ENCODE measurements at regions not wholly inside any gene's neighbourhood (a gene's known extent, or its start where the extent isn't known, plus 50 kb on each side); places are given as distances from the start of the nearest gene placed in this dataset.

DNA sequence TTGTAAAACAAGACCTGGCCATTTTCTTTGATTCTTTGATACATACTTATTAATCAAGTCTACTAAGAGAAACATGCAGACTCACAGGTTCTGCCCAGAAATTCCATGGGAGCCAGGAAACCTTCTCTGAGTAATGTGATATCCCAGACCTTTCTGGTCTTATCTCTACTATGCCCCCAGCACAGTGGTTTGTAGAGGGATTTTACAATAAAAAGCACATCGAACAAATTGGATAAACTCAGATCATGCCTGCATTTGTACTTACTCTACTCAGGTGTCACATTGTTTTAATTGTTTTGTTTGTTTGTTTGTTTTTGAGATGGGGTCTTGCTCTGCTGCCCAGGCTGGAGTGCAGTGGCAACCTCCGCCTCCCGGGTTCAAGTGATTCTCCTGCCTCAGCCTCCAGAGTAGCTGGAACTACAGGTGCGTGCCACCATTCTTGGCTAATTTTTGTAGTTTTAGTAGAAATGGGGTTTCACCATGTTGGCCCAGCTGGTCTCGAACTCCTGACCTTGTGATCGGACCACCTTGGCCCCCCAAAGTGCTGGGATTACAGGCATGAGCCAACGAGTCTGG lies 179.5 kb downstream of the ZNF608 start:
- Mint-ChIP-seq H3K27me3 (peaks cover 1% of the 10 kb centered on the region), H3K4me1 (ENCODE audit: low read depth) (no peaks in the 10 kb centered on the region), H3K36me3 (ENCODE audit: low read depth) (no peaks in the 10 kb centered on the region), H3K4me3 (no peak overlapping the region), H3K9me3 (no peaks in the 10 kb centered on the region), H3K27ac (no peak overlapping the region)
- intact Hi-C loops (cut with micrococcal nuclease): no loop called here

DNA sequence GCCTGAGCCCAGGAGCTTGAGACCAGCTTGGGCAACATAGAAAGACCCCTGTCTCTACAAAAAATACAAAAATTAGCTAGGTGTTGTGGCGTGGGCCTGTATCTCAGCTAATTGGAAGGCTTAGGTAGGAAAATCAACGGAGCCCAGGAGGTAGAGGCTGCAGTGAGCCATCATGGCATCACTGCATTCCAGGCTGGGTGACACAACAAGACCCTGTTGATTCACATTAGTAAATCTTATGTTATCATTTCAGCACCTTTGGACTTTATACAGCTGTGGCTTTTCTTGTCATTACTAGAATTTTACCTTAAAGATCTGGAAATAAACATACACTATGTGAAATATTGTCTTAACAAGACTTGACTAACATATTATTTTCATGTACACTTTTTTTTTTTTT lies 185.0 kb downstream of the ZNF608 start:
- Mint-ChIP-seq H3K9me3 (peaks cover 10% of the 10 kb centered on the region), H3K27ac (no peak overlapping the region), H3K4me3 (no peak overlapping the region), H3K27me3 (no peaks in the 10 kb centered on the region), H3K36me3 (ENCODE audit: low read depth) (no peaks in the 10 kb centered on the region), H3K4me1 (ENCODE audit: low read depth) (no peaks in the 10 kb centered on the region)
- intact Hi-C loops (cut with micrococcal nuclease): no loop called here

DNA sequence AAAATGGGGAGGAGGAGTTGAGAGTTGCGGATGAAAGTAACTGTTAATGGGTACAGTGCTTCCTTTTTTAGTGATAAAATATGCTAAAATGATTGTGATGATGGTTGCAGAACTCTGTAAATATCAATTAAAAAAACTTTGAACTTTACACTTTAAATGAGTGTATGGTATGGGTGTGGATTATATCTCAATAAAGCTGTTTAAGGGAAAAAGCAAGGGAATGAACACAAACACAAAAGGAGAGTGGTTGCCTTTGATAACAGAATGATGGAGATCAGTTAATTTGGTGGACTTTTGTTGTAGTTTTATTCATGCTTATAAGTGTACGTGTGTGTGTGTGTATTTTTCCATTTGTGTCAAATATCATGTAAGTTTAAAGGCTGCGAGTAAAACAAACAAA lies 186.1 kb downstream of the ZNF608 start:
- intact Hi-C loops (cut with micrococcal nuclease): no loop called here
- Mint-ChIP-seq H3K4me3 (no peak overlapping the region), H3K27ac (no peak overlapping the region), H3K4me1 (ENCODE audit: low read depth) (no peaks in the 10 kb centered on the region), H3K27me3 (no peaks in the 10 kb centered on the region), H3K36me3 (ENCODE audit: low read depth) (no peaks in the 10 kb centered on the region), H3K9me3 (peaks cover 18% of the 10 kb centered on the region)

DNA sequence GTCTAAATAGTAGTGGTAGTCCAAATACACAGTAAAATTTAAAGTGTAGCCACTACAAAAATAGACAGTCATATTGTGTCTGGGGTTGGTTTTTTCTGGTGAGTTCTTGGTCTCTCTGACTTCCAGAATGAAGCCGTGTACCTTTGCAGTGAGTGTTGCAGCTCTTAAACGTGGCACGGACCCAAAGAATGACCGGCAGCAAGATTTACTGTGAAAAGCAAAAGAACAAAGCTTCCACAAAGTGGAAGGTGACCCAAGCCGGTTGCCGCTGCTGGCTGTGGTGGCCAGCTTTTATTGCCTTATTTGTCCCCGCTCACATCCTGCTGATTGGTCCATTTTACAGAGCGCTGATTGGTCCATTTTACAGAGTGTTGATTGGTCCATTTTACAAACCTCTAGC lies 188.7 kb downstream of the ZNF608 start:
- Mint-ChIP-seq H3K4me3 (no peak overlapping the region), H3K36me3 (ENCODE audit: low read depth) (no peaks in the 10 kb centered on the region), H3K4me1 (ENCODE audit: low read depth) (no peaks in the 10 kb centered on the region), H3K9me3 (peaks cover 22% of the 10 kb centered on the region), H3K27ac (no peak overlapping the region), H3K27me3 (no peaks in the 10 kb centered on the region)
- intact Hi-C loops (cut with micrococcal nuclease): no loop called here

DNA sequence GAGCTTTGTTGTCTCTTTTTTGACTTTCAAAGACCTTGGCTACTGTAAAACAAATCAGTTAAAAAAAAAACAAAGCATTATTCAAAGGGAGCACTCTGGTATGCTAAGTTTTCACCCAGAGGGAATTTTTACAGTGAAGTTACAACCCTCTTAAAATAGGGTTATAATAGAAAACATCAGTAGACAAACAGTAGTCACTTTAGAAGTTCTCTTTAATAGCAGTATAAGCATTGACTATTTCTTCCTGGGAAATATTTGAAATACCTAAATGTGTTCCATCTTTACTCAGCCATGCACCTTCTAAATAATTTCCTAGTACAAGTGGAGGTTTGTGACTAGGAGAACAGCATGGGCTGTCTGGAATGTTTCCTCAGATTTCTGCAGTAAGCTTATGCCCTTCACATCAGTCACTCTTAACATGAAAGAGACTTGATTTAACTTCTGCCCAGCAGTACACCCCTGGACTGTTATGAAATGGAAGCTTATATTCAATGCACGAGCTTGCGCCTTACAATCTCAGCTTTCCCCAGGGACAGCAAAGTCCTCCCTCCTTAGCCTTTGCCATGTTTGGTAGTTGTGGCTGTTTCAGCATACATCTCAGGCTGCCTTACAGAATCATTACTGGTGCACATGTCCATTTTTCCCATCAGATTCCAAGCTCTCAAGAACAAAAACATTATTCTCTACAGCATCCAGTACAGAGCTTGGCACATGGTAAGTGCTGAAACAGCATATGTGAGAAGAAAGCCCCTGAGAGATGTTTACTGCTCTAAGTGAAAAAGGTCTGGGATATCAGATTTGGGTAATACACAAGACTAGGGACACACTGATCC lies 191.5 kb downstream of the ZNF608 start:
- H3K36me3 Mint-ChIP-seq (ENCODE audit: low read depth): no peaks in the 10 kb centered on the region
- intact Hi-C loops (cut with micrococcal nuclease): no loop called here
- H3K4me1 Mint-ChIP-seq (ENCODE audit: low read depth): no peaks in the 10 kb centered on the region
- H3K4me3 Mint-ChIP-seq: no peak overlapping the region
- H3K9me3 Mint-ChIP-seq: peaks cover 22% of the 10 kb centered on the region
- no peaks in the 10 kb centered on the region for H3K27me3 Mint-ChIP-seq
- H3K27ac Mint-ChIP-seq: no peak overlapping the region

DNA sequence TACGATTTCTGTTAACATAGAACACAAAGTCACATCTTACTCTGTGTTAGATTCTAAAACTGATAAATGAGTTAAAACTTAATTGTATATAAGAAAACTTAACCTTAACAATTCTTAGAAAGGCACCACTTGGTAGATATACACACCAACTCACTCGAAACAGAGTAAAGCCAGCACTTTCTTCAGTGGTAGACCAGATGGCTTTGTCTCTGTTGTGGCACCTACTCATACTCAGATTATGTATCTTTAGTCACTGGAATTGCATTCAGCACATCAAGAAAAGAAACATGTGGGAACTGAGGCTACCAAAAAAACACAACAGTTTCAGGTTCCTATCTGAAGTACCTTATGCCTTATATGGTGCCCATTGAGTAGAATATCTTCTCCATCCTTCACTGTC lies 192.5 kb downstream of the ZNF608 start:
- peaks cover 22% of the 10 kb centered on the region for H3K9me3 Mint-ChIP-seq
- intact Hi-C loops (cut with micrococcal nuclease): no loop called here
- no peaks in the 10 kb centered on the region for H3K4me1 Mint-ChIP-seq (ENCODE audit: low read depth)
- H3K27me3 Mint-ChIP-seq: no peaks in the 10 kb centered on the region
- H3K4me3 Mint-ChIP-seq: no peak overlapping the region
- no peaks in the 10 kb centered on the region for H3K36me3 Mint-ChIP-seq (ENCODE audit: low read depth)
- no peak overlapping the region for H3K27ac Mint-ChIP-seq

DNA sequence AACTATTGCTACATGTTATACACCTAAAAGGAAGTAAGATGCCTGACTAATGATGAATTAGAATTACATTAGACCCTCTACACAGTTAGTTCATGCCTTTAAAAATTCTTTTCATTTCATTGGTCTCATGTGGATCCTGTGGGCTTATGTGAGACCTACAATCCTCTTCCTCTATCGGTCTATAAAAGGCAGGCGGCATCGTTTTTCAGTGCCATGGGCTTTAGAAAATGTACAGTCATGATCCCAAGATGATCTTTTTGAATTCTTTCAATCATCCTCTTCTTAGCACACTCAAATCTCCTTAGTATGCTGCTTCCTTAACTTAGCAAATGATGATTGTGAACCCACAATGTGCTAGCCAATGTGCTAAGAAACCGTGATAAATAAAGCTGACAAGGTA lies 193.9 kb downstream of the ZNF608 start:
- Mint-ChIP-seq H3K4me3 (no peak overlapping the region), H3K4me1 (ENCODE audit: low read depth) (no peaks in the 10 kb centered on the region), H3K36me3 (ENCODE audit: low read depth) (no peaks in the 10 kb centered on the region), H3K27me3 (no peaks in the 10 kb centered on the region), H3K27ac (no peak overlapping the region), H3K9me3 (peaks cover 22% of the 10 kb centered on the region)
- intact Hi-C loops (cut with micrococcal nuclease): no loop called here

DNA sequence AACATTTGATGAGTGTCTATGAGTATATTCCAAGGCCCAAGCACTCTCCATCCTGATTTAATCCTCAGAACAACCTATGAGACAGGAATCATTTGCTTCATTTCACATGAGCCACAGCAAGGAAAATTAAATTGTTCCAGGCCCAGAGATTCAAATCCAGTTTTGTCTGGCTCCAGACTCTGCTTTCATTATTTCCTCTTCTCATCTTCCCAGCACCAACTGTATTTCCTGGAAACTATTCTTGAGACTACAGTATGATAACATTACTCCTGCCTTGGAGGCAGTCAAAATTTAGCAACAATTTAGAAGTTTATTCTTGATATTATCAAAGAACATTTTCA lies 194.5 kb downstream of the ZNF608 start:
- intact Hi-C loops (cut with micrococcal nuclease): no loop called here
- H3K27ac Mint-ChIP-seq: no peak overlapping the region
- H3K27me3 Mint-ChIP-seq: no peaks in the 10 kb centered on the region
- H3K36me3 Mint-ChIP-seq (ENCODE audit: low read depth): no peaks in the 10 kb centered on the region
- peaks cover 17% of the 10 kb centered on the region for H3K9me3 Mint-ChIP-seq
- H3K4me3 Mint-ChIP-seq: no peak overlapping the region
- H3K4me1 Mint-ChIP-seq (ENCODE audit: low read depth): no peaks in the 10 kb centered on the region

DNA sequence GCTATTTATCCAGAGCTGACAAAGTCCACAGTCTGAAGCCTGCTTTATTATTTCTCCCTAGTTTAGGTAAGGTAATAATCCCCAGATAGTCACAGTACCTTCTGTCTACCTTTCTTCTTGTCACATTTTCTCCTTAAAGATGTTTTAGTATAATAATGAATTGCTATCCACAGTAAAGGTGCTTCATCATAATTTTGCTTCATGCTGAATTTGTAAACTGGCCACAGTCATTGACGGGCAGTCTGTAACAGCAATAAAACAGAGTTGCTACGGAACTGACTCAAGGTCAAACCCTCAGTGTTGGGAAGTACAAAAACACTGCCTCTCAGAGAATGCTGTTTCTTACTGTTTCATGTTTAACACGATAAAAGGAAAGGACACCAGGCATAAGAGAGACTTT lies 195.7 kb downstream of the ZNF608 start:
- H3K4me3 Mint-ChIP-seq: no peak overlapping the region
- H3K27me3 Mint-ChIP-seq: no peaks in the 10 kb centered on the region
- H3K27ac Mint-ChIP-seq: no peak overlapping the region
- H3K36me3 Mint-ChIP-seq (ENCODE audit: low read depth): no peaks in the 10 kb centered on the region
- intact Hi-C loops (cut with micrococcal nuclease): no loop called here
- no peaks in the 10 kb centered on the region for H3K4me1 Mint-ChIP-seq (ENCODE audit: low read depth)
- H3K9me3 Mint-ChIP-seq: peaks cover 8% of the 10 kb centered on the region

DNA sequence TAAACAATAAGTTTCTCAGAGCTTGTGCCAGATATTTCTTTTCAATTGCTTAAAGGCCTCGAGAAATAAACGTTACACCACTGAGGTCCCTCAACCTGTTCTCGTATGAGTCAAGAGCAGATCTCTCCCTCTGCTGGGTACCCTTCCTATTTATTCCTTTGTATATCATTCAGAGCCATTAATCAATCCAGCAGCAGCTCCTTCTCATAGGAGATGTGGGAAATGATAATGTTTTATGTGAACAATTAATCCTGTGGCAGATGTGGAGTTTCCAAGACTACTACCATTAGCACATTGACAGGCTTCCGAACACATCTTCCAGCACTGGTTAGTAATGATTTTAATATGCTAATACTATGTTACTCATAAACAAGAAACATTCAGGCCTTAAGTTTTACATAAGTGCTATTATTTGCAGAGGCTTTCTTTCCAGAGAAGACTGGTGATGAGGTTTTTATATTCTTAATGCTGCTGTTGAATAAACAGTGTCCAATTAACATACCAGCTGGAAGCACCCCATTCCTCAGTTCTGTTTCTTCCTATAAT lies 196.5 kb downstream of the ZNF608 start:
- no peaks in the 10 kb centered on the region for H3K4me1 Mint-ChIP-seq (ENCODE audit: low read depth)
- no peaks in the 10 kb centered on the region for H3K36me3 Mint-ChIP-seq (ENCODE audit: low read depth)
- H3K27ac Mint-ChIP-seq: no peak overlapping the region
- H3K4me3 Mint-ChIP-seq: no peak overlapping the region
- intact Hi-C loops (cut with micrococcal nuclease): no loop called here
- no peaks in the 10 kb centered on the region for H3K27me3 Mint-ChIP-seq
- H3K9me3 Mint-ChIP-seq: no peaks in the 10 kb centered on the region

DNA sequence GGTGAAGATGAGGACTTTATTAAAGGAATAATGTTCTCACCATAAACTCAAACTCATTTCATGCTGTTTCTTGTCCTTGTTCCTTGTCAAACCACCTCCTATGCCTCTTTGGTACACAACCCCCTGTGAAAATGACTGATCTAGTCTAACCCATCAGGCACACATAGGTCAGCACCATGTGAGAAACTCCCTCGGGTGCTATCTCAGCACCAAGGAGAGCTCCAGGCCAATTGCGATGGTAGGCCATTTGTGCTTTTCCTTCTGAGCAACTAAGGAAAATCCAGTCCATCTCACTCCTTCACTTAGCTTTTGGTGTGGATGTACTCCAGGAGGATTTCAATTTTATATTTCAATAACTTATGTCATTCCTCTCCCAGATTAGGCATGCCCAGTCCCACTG lies 199.8 kb downstream of the ZNF608 start:
- no peak overlapping the region for H3K27ac Mint-ChIP-seq
- no peaks in the 10 kb centered on the region for H3K36me3 Mint-ChIP-seq (ENCODE audit: low read depth)
- H3K4me3 Mint-ChIP-seq: no peak overlapping the region
- intact Hi-C loops (cut with micrococcal nuclease): no loop called here
- H3K4me1 Mint-ChIP-seq (ENCODE audit: low read depth): no peaks in the 10 kb centered on the region
- H3K27me3 Mint-ChIP-seq: no peaks in the 10 kb centered on the region
- H3K9me3 Mint-ChIP-seq: no peaks in the 10 kb centered on the region

DNA sequence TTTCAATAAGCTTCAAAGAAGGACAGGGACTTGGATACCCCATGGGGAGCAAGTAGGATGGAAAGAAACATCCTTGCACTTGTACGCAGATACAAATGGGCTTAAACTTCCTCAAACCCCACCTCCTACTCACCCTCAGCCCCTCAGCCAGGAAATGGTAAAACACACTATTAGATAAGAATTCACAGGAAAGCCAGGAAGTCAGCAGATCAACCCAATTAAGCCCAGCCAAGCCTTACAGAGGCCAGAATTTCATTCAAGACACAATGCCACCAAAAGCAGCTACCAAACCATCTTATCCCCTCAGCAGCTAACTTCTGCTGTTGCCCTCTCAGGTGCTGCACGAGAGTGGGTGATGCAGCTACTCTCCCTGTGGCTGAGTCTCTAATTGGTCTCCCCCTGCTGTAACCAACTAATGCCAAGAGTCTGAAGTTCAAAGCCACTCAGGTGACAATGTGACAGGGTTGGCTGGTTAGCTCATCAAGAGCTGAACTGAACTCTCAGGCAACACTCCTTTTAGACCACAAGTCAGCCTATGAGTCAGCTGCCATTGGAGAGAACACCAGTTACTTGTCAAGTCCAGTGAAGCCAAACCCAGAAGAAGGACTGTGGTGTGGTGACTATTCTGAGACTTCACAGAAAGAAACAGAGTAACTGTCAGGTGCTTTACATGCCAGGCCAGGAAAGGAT lies 201.9 kb downstream of the ZNF608 start:
- intact Hi-C loops (cut with micrococcal nuclease): no loop called here
- no peaks in the 10 kb centered on the region for H3K27me3 Mint-ChIP-seq
- peaks cover 1% of the 10 kb centered on the region for H3K9me3 Mint-ChIP-seq

DNA sequence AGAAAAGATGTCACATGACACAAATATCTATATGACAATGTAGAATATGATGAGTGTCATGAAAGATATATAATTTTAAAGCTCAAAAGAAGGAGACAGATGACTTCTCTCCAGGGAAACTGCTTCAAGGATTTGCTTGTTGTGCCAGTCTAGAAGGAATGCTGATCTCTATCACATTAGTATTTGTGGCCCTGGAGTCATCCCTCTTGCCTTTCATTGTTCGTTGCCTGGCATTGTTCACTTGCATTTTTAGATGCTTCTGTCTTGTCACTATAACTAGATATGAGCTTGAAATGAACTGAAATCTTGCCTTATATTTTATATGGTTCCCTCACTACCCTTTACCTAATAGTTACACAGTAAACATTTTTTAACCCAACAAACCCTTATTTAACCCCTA lies 207.5 kb downstream of the ZNF608 start:
- intact Hi-C loops (cut with micrococcal nuclease): no loop called here
- H3K36me3 Mint-ChIP-seq (ENCODE audit: low read depth): no peaks in the 10 kb centered on the region
- H3K27me3 Mint-ChIP-seq: no peaks in the 10 kb centered on the region
- H3K4me1 Mint-ChIP-seq (ENCODE audit: low read depth): no peaks in the 10 kb centered on the region
- no peak overlapping the region for H3K27ac Mint-ChIP-seq
- no peak overlapping the region for H3K4me3 Mint-ChIP-seq
- H3K9me3 Mint-ChIP-seq: peaks cover 25% of the 10 kb centered on the region

More for the DNA sequence above, 201.9 kb downstream of the ZNF608 start:
- H3K4me3 Mint-ChIP-seq: no peak overlapping the region
- H3K27ac Mint-ChIP-seq: no peak overlapping the region
- no peaks in the 10 kb centered on the region for H3K36me3 Mint-ChIP-seq (ENCODE audit: low read depth)
- H3K4me1 Mint-ChIP-seq (ENCODE audit: low read depth): no peaks in the 10 kb centered on the region

DNA sequence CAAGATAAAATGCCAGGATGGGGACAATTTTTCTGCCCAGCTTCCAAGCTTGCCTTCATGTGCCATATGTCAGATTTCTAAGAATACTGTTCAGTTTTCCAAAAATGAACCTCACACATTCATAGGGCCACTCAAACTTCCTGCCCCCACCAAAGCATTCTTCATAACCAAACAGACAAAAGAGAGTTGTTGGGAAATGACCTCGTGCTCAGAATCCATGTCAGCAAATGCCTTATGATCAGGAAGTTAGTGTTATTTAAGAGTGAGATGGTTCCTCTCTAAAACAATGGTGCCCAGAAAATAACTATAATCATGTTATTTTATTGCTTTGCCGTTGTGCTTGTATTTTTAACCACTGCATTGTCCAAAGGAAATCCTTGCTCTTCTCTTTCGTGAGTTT lies 208.2 kb downstream of the ZNF608 start:
- Mint-ChIP-seq H3K9me3 (peaks cover 25% of the 10 kb centered on the region), H3K27me3 (no peaks in the 10 kb centered on the region), H3K36me3 (ENCODE audit: low read depth) (no peaks in the 10 kb centered on the region), H3K27ac (no peak overlapping the region), H3K4me3 (no peak overlapping the region), H3K4me1 (ENCODE audit: low read depth) (no peaks in the 10 kb centered on the region)
- intact Hi-C loops (cut with micrococcal nuclease): no loop called here
